BLaER1 treated with 17β-estradiol and CSF1 and Interleukin-3, amounts not matched to agents 10 nM and 100 nM (cell line): ENCODE measurements at regions not wholly inside any gene's neighbourhood (a gene's known extent, or its start where the extent isn't known, plus 50 kb on each side); places are given as distances from the start of the nearest gene placed in this dataset.

ENCODE experiments used
- H3K27ac ChIP-seq, 11 experiments: shearing (Covaris generic); formaldehyde crosslinking; 2 replicates each; pipeline ENCODE4 v1.8.1; 2022
- H3K27me3 ChIP-seq, 11 experiments: shearing (Covaris generic); formaldehyde crosslinking; 2 replicates each; pipeline ENCODE4 v1.8.1; 2022
- H3K36me3 ChIP-seq, 11 experiments: shearing (Covaris generic); formaldehyde crosslinking; 2 replicates each; pipeline ENCODE4 v1.8.1; 2022
- H3K4me1 ChIP-seq, 10 experiments: shearing (Covaris generic); formaldehyde crosslinking; 2 replicates each; pipeline ENCODE4 v1.8.1; 2022
- H3K4me2 ChIP-seq, 11 experiments: shearing (Covaris generic); formaldehyde crosslinking; 2 replicates each; pipeline ENCODE4 v1.8.1; 2022
- H3K4me3 ChIP-seq, 10 experiments: shearing (Covaris generic); formaldehyde crosslinking; 2 replicates each; pipeline ENCODE4 v1.8.1; 2022
- H3K9ac ChIP-seq, 11 experiments: shearing (Covaris generic); formaldehyde crosslinking; 2 replicates each; pipeline ENCODE4 v1.8.1; 2022
- H3K9me3 ChIP-seq, 11 experiments: shearing (Covaris generic); formaldehyde crosslinking; replicated peaks in 1 of 11; 2 replicates each; pipeline ENCODE4 v1.8.1; 2022
- H4K20me1 ChIP-seq, 11 experiments: shearing (Covaris generic); formaldehyde crosslinking; 2 replicates each; pipeline ENCODE4 v1.8.1; 2022
- Cebpa-rat ChIP-seq, 11 experiments: shearing (Covaris generic); IDR thresholded peaks; 2 replicates each; pipeline ENCODE4 v1.8.1; 2022

DNA sequence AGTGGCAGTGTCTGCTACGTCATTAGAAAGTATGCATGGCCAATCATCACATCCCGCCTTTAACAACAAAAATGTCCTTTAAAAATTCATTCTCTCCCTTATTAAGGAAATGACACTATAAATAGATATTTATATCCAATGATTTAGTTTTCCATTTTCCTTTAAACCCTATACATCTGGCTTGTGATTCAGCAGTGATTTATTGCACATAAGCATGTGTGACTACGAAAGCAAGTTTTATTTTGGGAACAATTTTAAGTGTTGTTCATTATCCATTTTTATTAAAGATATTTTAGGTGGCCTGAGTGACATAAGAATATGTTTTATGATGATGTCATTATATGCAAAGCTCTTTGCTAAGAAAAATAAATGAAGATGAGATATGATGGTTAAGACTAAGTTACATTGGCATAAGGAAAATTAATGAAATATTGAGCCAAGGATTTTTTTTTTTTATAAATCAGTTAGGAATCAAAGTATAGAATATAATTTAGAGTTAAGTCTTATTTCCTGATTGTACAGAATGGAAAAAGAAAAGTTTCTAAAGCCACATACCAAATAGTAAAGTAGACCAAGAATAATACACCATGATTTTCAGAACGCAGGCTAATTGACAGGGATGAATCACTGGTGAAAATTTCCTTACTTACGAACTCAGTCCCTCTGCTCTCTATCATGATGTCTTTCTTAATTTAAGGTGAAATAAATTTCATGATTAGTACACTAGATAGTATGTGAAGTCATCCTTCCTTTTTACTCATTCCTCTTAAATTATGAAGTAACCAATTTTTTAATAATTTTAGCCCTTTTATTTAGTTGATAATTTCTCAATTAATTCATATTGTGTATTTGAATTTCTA lies 822.4 kb downstream of the FAT4 start:
- Histone ChIP-seq H4K20me1 (no peaks in the 10 kb centered on the region), H3K9me3 (peaks cover 0 to 11% (median 0%) of the 10 kb centered on the region in 11 experiments; a peak in 2 of 22 replicates), H3K36me3 (no peaks in the 10 kb centered on the region), H3K9ac (no peak overlapping the region), H3K4me1 (no peaks in the 10 kb centered on the region), H3K27ac (no peak overlapping the region), H3K27me3 (no peaks in the 10 kb centered on the region), H3K4me3 (no peak overlapping the region), H3K4me2 (no peak overlapping the region)
- no peak for TF ChIP-seq Cebpa-rat (IDR thresholded peaks at IDR 0.05)

DNA sequence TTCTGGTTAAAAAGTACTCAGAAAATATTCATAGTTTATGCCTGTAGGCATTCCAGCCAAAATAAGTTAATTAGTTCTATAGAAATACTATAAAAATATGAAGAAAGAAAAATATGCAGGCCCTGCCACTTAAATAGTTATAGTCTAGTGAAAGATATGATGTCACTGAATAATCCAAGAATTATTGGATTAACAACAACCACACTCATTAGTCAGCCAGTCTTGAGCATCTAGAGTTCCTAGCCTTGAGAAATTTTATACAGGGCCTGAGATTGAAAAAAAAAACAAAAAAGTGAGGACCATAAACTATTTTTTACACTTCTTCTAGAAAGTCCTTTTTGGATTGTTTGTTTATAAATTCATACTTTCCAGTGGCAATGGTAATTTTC lies 823.0 kb downstream of the FAT4 start:
- H3K9me3 ChIP-seq, result peaks cover 0 to 11% (median 0%) of the 10 kb centered on the region in 11 experiments; a peak in 2 of 22 replicates
- no peaks in the 10 kb centered on the region for H3K27me3 ChIP-seq
- no peaks in the 10 kb centered on the region for H3K4me1 ChIP-seq
- no peak overlapping the region for H3K4me3 ChIP-seq
- no peak overlapping the region for H3K9ac ChIP-seq
- no peaks in the 10 kb centered on the region for H3K36me3 ChIP-seq
- H3K27ac ChIP-seq, result no peak overlapping the region
- H3K4me2 ChIP-seq, result no peak overlapping the region
- H4K20me1 ChIP-seq, result no peaks in the 10 kb centered on the region
- TF ChIP-seq Cebpa-rat (IDR thresholded peaks at IDR 0.05), result no peak

DNA sequence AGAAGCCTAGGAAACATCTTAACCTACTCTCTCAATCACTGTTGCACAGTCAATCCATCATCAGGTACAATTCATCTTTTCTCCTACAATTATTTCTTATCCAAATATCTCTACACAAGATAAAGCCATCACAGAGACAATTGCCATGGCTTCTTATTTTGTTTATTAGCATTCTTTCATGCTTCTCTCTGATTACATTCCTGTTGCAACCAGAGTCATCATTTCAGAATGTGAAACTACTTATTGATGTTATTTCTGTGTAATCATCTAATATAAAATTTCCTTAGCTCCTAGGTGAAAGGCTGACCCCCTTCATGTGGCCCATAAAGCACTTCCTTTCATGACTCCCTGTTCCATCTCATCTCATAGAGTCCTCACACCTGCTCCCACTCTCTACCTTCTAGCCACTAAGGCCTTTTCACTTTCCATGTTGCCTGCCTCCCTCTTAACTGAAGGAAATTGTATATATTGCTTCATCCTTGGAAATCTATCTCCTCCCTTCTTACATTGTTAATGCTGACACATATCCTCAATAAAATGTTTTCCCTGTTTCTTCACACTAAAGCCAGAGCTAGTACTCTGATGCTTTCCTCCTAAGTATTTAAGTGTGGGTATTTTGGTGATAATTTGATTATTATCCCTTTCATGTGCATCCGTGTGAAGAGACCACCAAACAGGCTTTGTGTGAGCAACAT lies 829.9 kb downstream of the FAT4 start:
- no peaks in the 10 kb centered on the region for H3K36me3 ChIP-seq
- H3K4me2 ChIP-seq, result no peak overlapping the region
- no peak overlapping the region for H3K27ac ChIP-seq
- no peaks in the 10 kb centered on the region for H3K9me3 ChIP-seq
- no peaks in the 10 kb centered on the region for H3K27me3 ChIP-seq
- no peak overlapping the region for H3K4me3 ChIP-seq
- H3K9ac ChIP-seq, result no peak overlapping the region
- no peaks in the 10 kb centered on the region for H4K20me1 ChIP-seq
- H3K4me1 ChIP-seq, result no peaks in the 10 kb centered on the region
- no peak for TF ChIP-seq Cebpa-rat (IDR thresholded peaks at IDR 0.05)

DNA sequence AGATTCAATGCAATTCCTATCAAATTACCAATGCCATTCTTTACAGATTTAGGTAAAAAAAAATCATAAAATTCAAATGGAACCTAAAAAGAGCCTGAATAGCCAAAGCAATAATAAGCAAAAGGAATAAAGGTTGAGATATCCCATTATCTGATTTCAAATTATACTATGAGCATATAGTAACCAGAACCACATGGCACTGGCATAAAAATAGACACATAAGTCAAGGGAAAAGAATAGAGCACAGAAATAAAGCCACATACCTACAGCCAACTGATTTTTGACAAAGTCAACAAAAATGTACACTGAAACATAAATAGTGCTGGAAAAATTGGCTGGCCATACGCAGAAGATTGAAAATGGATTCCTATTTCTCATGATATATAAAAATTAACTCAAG lies 853.7 kb downstream of the FAT4 start:
- H3K27ac ChIP-seq, result no peak overlapping the region
- no peak overlapping the region for H3K4me2 ChIP-seq
- no peaks in the 10 kb centered on the region for H3K27me3 ChIP-seq
- no peak for TF ChIP-seq Cebpa-rat (IDR thresholded peaks at IDR 0.05)
- H4K20me1 ChIP-seq, result no peaks in the 10 kb centered on the region
- H3K4me1 ChIP-seq, result peaks cover 8 to 22% (median 14%) of the 10 kb centered on the region in 10 experiments
- no peak overlapping the region for H3K9ac ChIP-seq
- H3K4me3 ChIP-seq, result no peak overlapping the region
- H3K9me3 ChIP-seq, result peaks cover 0 to 8% (median 4%) of the 10 kb centered on the region in 11 experiments; a peak in 6 of 22 replicates
- H3K36me3 ChIP-seq, result no peaks in the 10 kb centered on the region

DNA sequence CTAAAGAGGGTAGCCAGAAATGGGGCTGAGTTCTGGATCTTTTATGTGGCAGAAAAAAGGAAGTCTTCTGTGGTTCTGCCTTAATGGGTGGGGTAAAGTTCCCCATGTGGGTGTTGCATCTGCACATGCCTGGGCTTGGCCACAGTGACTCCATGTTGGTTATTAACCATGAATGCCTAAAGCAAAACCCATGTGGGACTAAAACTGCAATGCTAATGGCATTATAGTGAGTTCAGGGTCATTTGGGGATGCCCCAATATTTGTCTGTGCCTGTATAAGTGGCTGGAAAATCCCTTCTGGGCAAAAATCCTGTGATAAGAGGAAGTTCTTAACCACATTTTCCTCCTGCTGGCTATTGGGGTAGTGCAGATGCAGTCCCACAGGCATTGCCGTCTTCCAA lies 857.4 kb downstream of the FAT4 start:
- no peak for TF ChIP-seq Cebpa-rat (IDR thresholded peaks at IDR 0.05)
- H3K4me1 ChIP-seq, result peaks cover 8 to 22% (median 14%) of the 10 kb centered on the region in 10 experiments
- H3K36me3 ChIP-seq, result no peaks in the 10 kb centered on the region
- H3K27ac ChIP-seq, result peak overlapping the region in 2 of 11 experiments; percentile 0 to 20; a peak in 3 of 22 replicates
- peak overlapping the region; percentile 3 to 60 (median 46); a peak in 21 of 22 replicates for H3K4me2 ChIP-seq
- no peaks in the 10 kb centered on the region for H3K27me3 ChIP-seq
- peaks cover 0 to 8% (median 4%) of the 10 kb centered on the region in 11 experiments; a peak in 6 of 22 replicates for H3K9me3 ChIP-seq
- H4K20me1 ChIP-seq, result no peaks in the 10 kb centered on the region
- H3K4me3 ChIP-seq, result no peak overlapping the region
- H3K9ac ChIP-seq, result no peak overlapping the region

DNA sequence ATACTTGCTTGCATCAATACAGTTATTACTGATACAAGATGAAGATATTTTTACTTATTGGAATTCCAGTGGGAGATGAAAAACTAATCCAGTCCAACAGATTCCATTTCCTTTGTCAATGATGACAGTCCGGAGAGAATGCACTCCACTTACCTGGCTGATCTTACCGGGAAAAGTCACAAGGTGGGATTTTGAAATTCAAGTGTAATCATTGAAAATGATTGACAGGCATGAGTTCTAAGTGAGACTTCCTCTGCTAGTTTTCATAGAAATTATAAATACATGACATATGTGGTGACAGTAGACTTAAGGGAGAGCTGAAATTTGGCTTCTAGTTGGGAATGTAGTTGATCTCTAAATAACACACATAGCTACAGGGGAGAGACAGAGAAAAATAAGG lies 859.9 kb downstream of the FAT4 start:
- Histone ChIP-seq H3K27me3 (no peaks in the 10 kb centered on the region), H3K36me3 (no peaks in the 10 kb centered on the region), H3K9ac (no peak overlapping the region), H3K4me3 (no peak overlapping the region), H4K20me1 (no peaks in the 10 kb centered on the region), H3K27ac (no peak overlapping the region), H3K4me2 (no peak overlapping the region), H3K4me1 (peaks cover 8 to 22% (median 14%) of the 10 kb centered on the region in 10 experiments), H3K9me3 (peaks cover 0 to 8% (median 4%) of the 10 kb centered on the region in 11 experiments; a peak in 6 of 22 replicates)
- no peak for TF ChIP-seq Cebpa-rat (IDR thresholded peaks at IDR 0.05)

DNA sequence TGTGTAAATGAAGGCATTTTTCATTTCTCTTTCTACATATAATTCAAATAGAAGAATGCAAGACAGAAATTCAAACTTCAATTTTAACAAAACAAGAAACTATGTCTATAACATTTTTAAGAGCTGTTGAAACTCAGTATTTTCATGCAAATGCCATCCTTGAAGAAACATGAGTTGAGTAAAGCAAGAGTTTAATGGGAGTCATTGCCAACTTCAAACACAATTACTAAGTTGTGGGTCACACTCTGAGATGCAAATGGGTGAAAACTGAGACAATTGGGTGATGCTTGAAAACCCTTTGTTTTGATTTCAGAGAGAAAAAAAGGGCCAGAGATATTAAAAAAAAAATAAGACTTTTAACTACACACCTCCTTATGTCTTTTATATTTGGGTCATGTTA lies 865.9 kb downstream of the FAT4 start:
- no peak for TF ChIP-seq Cebpa-rat (IDR thresholded peaks at IDR 0.05)
- Histone ChIP-seq H3K4me2 (no peak overlapping the region), H3K27ac (no peak overlapping the region), H3K9ac (no peak overlapping the region), H3K27me3 (no peaks in the 10 kb centered on the region), H3K36me3 (no peaks in the 10 kb centered on the region), H3K4me3 (no peak overlapping the region), H4K20me1 (no peaks in the 10 kb centered on the region), H3K9me3 (no peaks in the 10 kb centered on the region), H3K4me1 (no peaks in the 10 kb centered on the region)

DNA sequence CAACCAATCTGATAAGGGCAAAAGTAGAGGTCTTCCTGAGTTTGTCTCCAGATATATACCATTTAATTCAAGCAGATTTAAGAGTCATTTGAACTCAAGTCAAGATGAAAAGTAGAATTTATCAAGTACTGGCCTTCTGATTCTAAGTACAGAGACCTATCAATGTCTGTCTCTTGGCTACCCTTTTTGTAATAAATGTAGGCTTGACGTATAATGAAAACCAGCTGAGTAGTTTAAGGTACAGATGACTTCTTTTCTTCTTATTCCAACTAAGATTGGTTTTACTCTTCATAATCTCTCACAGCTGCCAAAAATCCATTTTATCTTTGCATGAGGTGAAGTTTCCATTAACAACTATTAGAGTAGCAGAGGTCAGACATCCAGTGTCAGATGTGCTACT lies 867.6 kb downstream of the FAT4 start:
- H3K9ac ChIP-seq, result no peak overlapping the region
- no peaks in the 10 kb centered on the region for H3K4me1 ChIP-seq
- no peaks in the 10 kb centered on the region for H3K36me3 ChIP-seq
- no peak overlapping the region for H3K4me3 ChIP-seq
- H3K27me3 ChIP-seq, result no peaks in the 10 kb centered on the region
- no peak overlapping the region for H3K27ac ChIP-seq
- H3K4me2 ChIP-seq, result no peak overlapping the region
- no peaks in the 10 kb centered on the region for H4K20me1 ChIP-seq
- no peaks in the 10 kb centered on the region for H3K9me3 ChIP-seq
- TF ChIP-seq Cebpa-rat (IDR thresholded peaks at IDR 0.05), result no peak

DNA sequence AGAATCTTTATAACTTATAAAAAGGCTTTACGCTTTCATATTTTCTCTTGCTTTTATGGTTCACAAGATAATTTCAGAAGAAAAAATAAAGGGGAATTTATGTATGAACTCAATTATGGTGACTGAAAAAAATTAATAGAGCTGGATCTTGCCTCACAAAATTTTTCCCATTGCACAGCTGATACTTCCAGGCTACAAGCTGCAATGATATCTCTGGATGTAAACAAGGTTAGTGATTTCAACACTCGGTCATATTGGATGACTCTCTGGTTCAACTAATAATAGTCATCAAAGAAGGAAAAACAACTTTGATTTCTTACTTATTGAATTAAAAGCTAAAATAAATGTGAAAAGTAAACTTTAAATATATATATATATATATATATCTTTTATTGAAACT lies 868.0 kb downstream of the FAT4 start:
- Histone ChIP-seq H3K4me1 (no peaks in the 10 kb centered on the region), H3K27ac (no peak overlapping the region), H3K9ac (no peak overlapping the region), H4K20me1 (no peaks in the 10 kb centered on the region), H3K27me3 (no peaks in the 10 kb centered on the region), H3K9me3 (no peaks in the 10 kb centered on the region), H3K36me3 (no peaks in the 10 kb centered on the region), H3K4me2 (no peak overlapping the region), H3K4me3 (no peak overlapping the region)
- no peak for TF ChIP-seq Cebpa-rat (IDR thresholded peaks at IDR 0.05)
